Sigmoid colon (tissue), 6 donors: ENCODE measurements at regions not wholly inside any gene's neighbourhood (a gene's known extent, or its start where the extent isn't known, plus 50 kb on each side); places are given as distances from the start of the nearest gene placed in this dataset.
A peak's percentile ranks its signal among the peaks of the same experiment; 100 is the strongest.

ENCODE experiments used
- DNase-seq: peaks from one replicate; pipeline ENCODE4 v3.0.0-alpha.2; 2019
- H3K27ac ChIP-seq, 4 donors: fragments of 200-600 bp; sonication (generic); one replicate each; pipeline ENCODE4 v1.5.1; 2016 to 2019; ENCODE audit warnings: mild to moderate bottlenecking in 1 of 4
- H3K27me3 ChIP-seq, 3 donors: fragments of 200-600 bp; sonication (generic); one replicate each; pipeline ENCODE4 v1.5.1; 2019; ENCODE audit warnings: mild to moderate bottlenecking in 1 of 3
- H3K36me3 ChIP-seq, 4 donors: fragments of 200-600 bp; sonication (generic); one replicate each; pipeline ENCODE4 v1.5.1; 2016 to 2019
- H3K4me1 ChIP-seq, 4 donors: fragments of 200-600 bp; sonication (generic); one replicate each; pipeline ENCODE4 v1.5.1; 2017 to 2019
- H3K4me3 ChIP-seq, 4 donors: fragments of 200-600 bp; sonication (generic); one replicate each; pipeline ENCODE4 v1.5.1; 2017 to 2019; ENCODE audit warnings: mild to moderate bottlenecking in 2 of 4, moderate library complexity in 1 of 4
- H3K9me3 ChIP-seq, 4 donors: fragments of 200-600 bp in 3 of 4; sonication (generic) in 3 of 4; one replicate each; pipeline versions ENCODE4 v1.5.1 to v1.6.1; 2013 to 2019
- CTCF ChIP-seq, 4 experiments: fragments of 450-650 bp in 3 of 4; fragments of 200-600 bp in 1 of 4; IDR thresholded peaks; one replicate each; pipeline ENCODE4 v1.5.1; 2016 to 2019; ENCODE audit warnings: antibody characterized with exemption in 4 of 4, mild to moderate bottlenecking in 3 of 4, moderate library complexity in 2 of 4
- EP300 ChIP-seq, 4 donors: sonication (generic); formaldehyde crosslinking; IDR thresholded peaks; one replicate each; pipeline ENCODE4 v1.6.1; 2017; ENCODE audit warnings: antibody characterized with exemption in 4 of 4
- POLR2A ChIP-seq, 2 donors: fragments of 450-650 bp; IDR thresholded peaks; one replicate each; pipeline ENCODE4 v1.6.1; 2016; ENCODE audit warnings: antibody characterized with exemption in 2 of 2, mild to moderate bottlenecking in 2 of 2, moderate library complexity in 2 of 2
- POLR2AphosphoS5 ChIP-seq, 4 donors: sonication (generic); formaldehyde crosslinking; IDR thresholded peaks; one replicate each; pipeline ENCODE4 v1.6.1; 2017; ENCODE audit warnings: antibody characterized with exemption in 4 of 4
- WGBS, 2 donors: extraction: QIAGEN DNeasy Blood & Tissue Kit; methylation state at CpG; one replicate each; pipeline ENCODE4 v1.1.7; 2013; 5-methylcytosine and 5-hydroxymethylcytosine counted together
- intact Hi-C: fragments of 100-400 bp; cut with DNase I; formaldehyde crosslinking; loops from one replicate; pipeline ENCODE4 v1.15.1; 2023
- donor health status: healthy with polysubstance abuse.
- donor health status: healthy.

- peak; percentile 79 for DNase-seq
- Histone ChIP-seq H3K36me3 (no peaks in the 10 kb centered on the region), H3K9me3 (no peaks in the 10 kb centered on the region), H3K27me3 (no peaks in the 10 kb centered on the region), H3K4me3 (no peak overlapping the region), H3K4me1 (peaks cover 0 to 53% (median 18%) of the 10 kb centered on the region in 4 donors), H3K27ac (peak overlapping the region in 3 of 4 donors; percentile 16 to 52 (median 44))
- intact Hi-C loops = no loop called here
- TF ChIP-seq EP300 (IDR thresholded peaks at IDR 0.05) = no peak
- peak in 1 of 4 donors; percentile 9 for TF ChIP-seq POLR2AphosphoS5 (IDR thresholded peaks at IDR 0.05)
- WGBS, 2 donors = 78 to 83% methylated on average over 5 of the region's 5 CpGs
These were observed 185.6 kb upstream of the DMRT1 start for GRCh38 chr9:655875-656274.

- H3K27me3 ChIP-seq = no peaks in the 10 kb centered on the region
- intact Hi-C loops = no loop called here
- no peak for TF ChIP-seq POLR2AphosphoS5 (IDR thresholded peaks at IDR 0.05)
- no peak for TF ChIP-seq EP300 (IDR thresholded peaks at IDR 0.05)
- no peak for TF ChIP-seq POLR2A (IDR thresholded peaks at IDR 0.05)
- no peak for TF ChIP-seq CTCF (IDR thresholded peaks at IDR 0.05)
- no peaks in the 10 kb centered on the region for H3K9me3 ChIP-seq
- no peaks in the 10 kb centered on the region for H3K36me3 ChIP-seq
- DNase-seq = no peak
- H3K4me1 ChIP-seq = peaks cover 0 to 45% (median 17%) of the 10 kb centered on the region in 4 donors
- H3K4me3 ChIP-seq = no peak overlapping the region
- peak overlapping the region in 2 of 4 donors; percentile 44 to 52 for H3K27ac ChIP-seq
- 48 to 60% methylated on average over 3 of the region's 3 CpGs for WGBS, 2 donors
These were observed 184.4 kb upstream of the DMRT1 start for GRCh38 chr9:656926-657568.

- WGBS, 2 donors = 87 to 95% methylated on average over 5 of the region's 5 CpGs
These were observed 182.2 kb upstream of the DMRT1 start for GRCh38 chr9:659286-659685.

GRCh38 chr9:660227-660626, 181.3 kb upstream of the DMRT1 start:
- Histone ChIP-seq H3K36me3 (no peaks in the 10 kb centered on the region), H3K4me1 (peaks cover 0 to 29% (median 17%) of the 10 kb centered on the region in 4 donors), H3K9me3 (no peaks in the 10 kb centered on the region), H3K27ac (no peak overlapping the region), H3K27me3 (no peaks in the 10 kb centered on the region), H3K4me3 (no peak overlapping the region)
- no peak for TF ChIP-seq EP300 (IDR thresholded peaks at IDR 0.05)
- TF ChIP-seq POLR2AphosphoS5 (IDR thresholded peaks at IDR 0.05) = no peak
- no peak for TF ChIP-seq POLR2A (IDR thresholded peaks at IDR 0.05)
- no peak for TF ChIP-seq CTCF (IDR thresholded peaks at IDR 0.05)
- WGBS, 2 donors = 43 to 50% methylated on average over 2 of the region's 2 CpGs
- DNase-seq = no peak
- intact Hi-C loops = no loop called here

More at GRCh38 chr9:659286-659685, 182.2 kb upstream of the DMRT1 start:
- Histone ChIP-seq H3K4me1 (peaks cover 0 to 29% (median 17%) of the 10 kb centered on the region in 4 donors), H3K9me3 (no peaks in the 10 kb centered on the region), H3K27me3 (no peaks in the 10 kb centered on the region), H3K36me3 (no peaks in the 10 kb centered on the region), H3K27ac (no peak overlapping the region), H3K4me3 (no peak overlapping the region)
- TF ChIP-seq POLR2AphosphoS5 (IDR thresholded peaks at IDR 0.05) (no peak), CTCF (IDR thresholded peaks at IDR 0.05) (no peak), EP300 (IDR thresholded peaks at IDR 0.05) (no peak), POLR2A (IDR thresholded peaks at IDR 0.05) (no peak)
- no peak for DNase-seq
- intact Hi-C loops = no loop called here

- H3K4me1 ChIP-seq = peaks cover 0 to 4% (median 0%) of the 10 kb centered on the region in 4 donors
- 13 to 50% methylated on average over 3 of the region's 3 CpGs for WGBS, 2 donors
- intact Hi-C loops = no loop called here
- H3K36me3 ChIP-seq = no peaks in the 10 kb centered on the region
- H3K4me3 ChIP-seq = no peak overlapping the region
- no peak for TF ChIP-seq POLR2AphosphoS5 (IDR thresholded peaks at IDR 0.05)
- TF ChIP-seq POLR2A (IDR thresholded peaks at IDR 0.05) = no peak
- no peak for TF ChIP-seq CTCF (IDR thresholded peaks at IDR 0.05)
- no peak for TF ChIP-seq EP300 (IDR thresholded peaks at IDR 0.05)
- H3K27ac ChIP-seq = peak overlapping the region in 1 of 4 donors; percentile 6
- H3K27me3 ChIP-seq = no peaks in the 10 kb centered on the region
- DNase-seq = no peak
- no peaks in the 10 kb centered on the region for H3K9me3 ChIP-seq
These were observed 178.0 kb upstream of the DMRT1 start for GRCh38 chr9:663541-663940.
